SK-N-SH treated with all-trans-retinoic acid at 6 μM for 48 hours (cell line): ENCODE measurements at regions not wholly inside any gene's neighbourhood (a gene's known extent, or its start where the extent isn't known, plus 50 kb on each side); places are given as distances from the start of the nearest gene placed in this dataset.
"Not testable (repeated sequence)": the region's sequence is repeated elsewhere in the genome, so short reads cannot be mapped to it uniquely, and the experiment has no call there.

Experiments
- ATAC-seq: fragments of 200-7000 bp; cut with Tn5 transposase; 3 replicates; pipeline ENCODE4 v1.9.1; 2020; ENCODE audit warnings: mild to moderate bottlenecking, moderate library complexity
- ARNTL ChIP-seq: fragments of 450-650 bp; formaldehyde crosslinking; IDR thresholded peaks from 2 replicates; pipeline ENCODE4 v1.5.0; 2020; ENCODE audit warnings: low read depth, mild to moderate bottlenecking, moderate library complexity, borderline replicate concordance
- BACH2 ChIP-seq: fragments of 250-450 bp; sonication (Bioruptor Pico); IDR thresholded peaks from 2 replicates; pipeline ENCODE4 v1.9.0; 2021; ENCODE audit warnings: mild to moderate bottlenecking, borderline replicate concordance
- CREB5 ChIP-seq: fragments of 250-450 bp; sonication (Bioruptor Pico); IDR thresholded peaks from 2 replicates; pipeline ENCODE4 v1.5.1; 2020; ENCODE audit warnings: low read depth, mild to moderate bottlenecking, moderate library complexity
- CSRNP3 ChIP-seq: fragments of 250-450 bp; sonication (Bioruptor Pico); IDR thresholded peaks from 2 replicates; pipeline ENCODE4 v1.5.1; 2021; ENCODE audit warnings: mild to moderate bottlenecking, moderate library complexity
- ESRRG ChIP-seq: fragments of 250-450 bp; sonication (Bioruptor Pico); IDR thresholded peaks from 2 replicates; pipeline ENCODE4 v1.6.1; 2021; ENCODE audit warnings: mild to moderate bottlenecking
- GLIS3 ChIP-seq: fragments of 250-450 bp; sonication (Bioruptor Pico); IDR thresholded peaks from 2 replicates; pipeline ENCODE4 v1.5.0; 2020; ENCODE audit warnings: mild to moderate bottlenecking, moderate library complexity
- ISL1 ChIP-seq: fragments of 250-450 bp; sonication (Bioruptor Pico); IDR thresholded peaks from 2 replicates; pipeline ENCODE4 v2.1.2; 2022; ENCODE audit warnings: mild to moderate bottlenecking, moderate library complexity
- OSR1 ChIP-seq: fragments of 250-450 bp; sonication (Bioruptor Pico); IDR thresholded peaks from 2 replicates; pipeline ENCODE4 v1.8.0; 2022; ENCODE audit warnings: moderate library complexity, mild to moderate bottlenecking, inconsistent platforms
- PATZ1 ChIP-seq: fragments of 250-450 bp; sonication (Bioruptor Pico); IDR thresholded peaks from 2 replicates; pipeline ENCODE4 v1.8.0; 2020; ENCODE audit warnings: mild to moderate bottlenecking, moderate library complexity, borderline replicate concordance
- PPARA ChIP-seq: fragments of 250-450 bp; sonication (Bioruptor Pico); IDR thresholded peaks from 2 replicates; pipeline ENCODE4 v1.5.0; 2020; ENCODE audit warnings: mild to moderate bottlenecking, borderline replicate concordance
- RARB ChIP-seq: fragments of 250-450 bp; sonication (Bioruptor Pico); IDR thresholded peaks from 2 replicates; pipeline ENCODE4 v1.8.0; 2021; ENCODE audit warnings: mild to moderate bottlenecking, moderate library complexity
- SNAI2 ChIP-seq: fragments of 250-450 bp; sonication (Bioruptor Pico); IDR thresholded peaks from 2 replicates; pipeline ENCODE4 v1.5.0; 2020; ENCODE audit warnings: mild to moderate bottlenecking, moderate library complexity
- TCF4 ChIP-seq: fragments of 250-450 bp; sonication (Bioruptor Pico); IDR thresholded peaks from 2 replicates; pipeline ENCODE4 v1.8.0; 2021; ENCODE audit warnings: mild to moderate bottlenecking, moderate library complexity, borderline replicate concordance
- TOX ChIP-seq: fragments of 250-450 bp; sonication (Bioruptor Pico); IDR thresholded peaks from 2 replicates; pipeline ENCODE4 v1.8.0; 2021; ENCODE audit warnings: mild to moderate bottlenecking, moderate library complexity, borderline replicate concordance
- TSHZ2 ChIP-seq: fragments of 250-450 bp; sonication (Bioruptor Pico); IDR thresholded peaks from 2 replicates; pipeline ENCODE4 v1.5.0; 2020; ENCODE audit warnings: mild to moderate bottlenecking, moderate library complexity
- ZC3H10 ChIP-seq: fragments of 250-450 bp; sonication (Bioruptor Pico); IDR thresholded peaks from 2 replicates; pipeline ENCODE4 v1.5.1; 2021; ENCODE audit warnings: mild to moderate bottlenecking, moderate library complexity
- ZFP3 ChIP-seq: fragments of 250-450 bp; sonication (Bioruptor Pico); IDR thresholded peaks from 2 replicates; pipeline ENCODE4 v1.5.0; 2020; ENCODE audit warnings: mild to moderate bottlenecking, moderate library complexity
- ZFP30 ChIP-seq: fragments of 450-650 bp; formaldehyde crosslinking; IDR thresholded peaks from 2 replicates; pipeline ENCODE4 v1.5.0; 2022; ENCODE audit warnings: mild to moderate bottlenecking, moderate library complexity
- ZNF70 ChIP-seq: fragments of 450-650 bp; formaldehyde crosslinking; IDR thresholded peaks from 2 replicates; pipeline ENCODE4 v1.5.0; 2020; ENCODE audit warnings: mild to moderate bottlenecking, moderate library complexity
- ZNF8 ChIP-seq: fragments of 450-650 bp; formaldehyde crosslinking; IDR thresholded peaks from 2 replicates; pipeline ENCODE4 v1.5.0; 2020; ENCODE audit warnings: mild to moderate bottlenecking, moderate library complexity

GRCh38 chr3:139265131-139266016 lies 78.4 kb upstream of the MRPS22 start:
- no peak for TF ChIP-seq ZFP30 (CRISPR knock-in tag)
- TF ChIP-seq SNAI2 (CRISPR knock-in tag), result no peak
- no peak for TF ChIP-seq ARNTL (CRISPR knock-in tag)
- TF ChIP-seq ZNF8 (CRISPR knock-in tag), result no peak
- ATAC-seq, result no peak

- TF ChIP-seq ZFP3 (CRISPR knock-in tag) (no peak), ARNTL (CRISPR knock-in tag) (no peak), TSHZ2 (CRISPR knock-in tag) (no peak), CSRNP3 (CRISPR knock-in tag) (no peak), ESRRG (CRISPR knock-in tag) (no peak), OSR1 (CRISPR knock-in tag) (no peak), CREB5 (CRISPR knock-in tag) (no peak), PPARA (CRISPR knock-in tag) (no peak), SNAI2 (CRISPR knock-in tag) (no peak), BACH2 (CRISPR knock-in tag) (no peak)
Observed at GRCh38 chr3:139267300-139268246, 76.2 kb upstream of the MRPS22 start.

GRCh38 chr3:139269984-139270383 lies 73.8 kb upstream of the MRPS22 start:
- TF ChIP-seq RARB (CRISPR knock-in tag) (no peak), TSHZ2 (CRISPR knock-in tag) (no peak), ZNF70 (CRISPR knock-in tag) (no peak), PPARA (CRISPR knock-in tag) (no peak), ZNF8 (CRISPR knock-in tag) (no peak), ISL1 (CRISPR knock-in tag) (no peak), TCF4 (no peak), GLIS3 (no peak), TOX (CRISPR knock-in tag) (no peak), ESRRG (CRISPR knock-in tag) (no peak), PATZ1 (CRISPR knock-in tag) (no peak), CSRNP3 (CRISPR knock-in tag) (no peak), ZC3H10 (CRISPR knock-in tag) (no peak), ZFP3 (CRISPR knock-in tag) (no peak), ARNTL (CRISPR knock-in tag) (no peak), CREB5 (CRISPR knock-in tag) (no peak)
- ATAC-seq, result no peak

More at GRCh38 chr3:139267300-139268246, 76.2 kb upstream of the MRPS22 start:
- no peak for ATAC-seq

GRCh38 chr3:139270652-139271051 lies 73.2 kb upstream of the MRPS22 start:
- not testable (repeated sequence) for ATAC-seq
